ENCODE measurements at regions not wholly inside any gene's neighbourhood (a gene's known extent, or its start where the extent isn't known, plus 50 kb on each side); places are given as distances from the start of the nearest gene placed in this dataset.

DNA sequence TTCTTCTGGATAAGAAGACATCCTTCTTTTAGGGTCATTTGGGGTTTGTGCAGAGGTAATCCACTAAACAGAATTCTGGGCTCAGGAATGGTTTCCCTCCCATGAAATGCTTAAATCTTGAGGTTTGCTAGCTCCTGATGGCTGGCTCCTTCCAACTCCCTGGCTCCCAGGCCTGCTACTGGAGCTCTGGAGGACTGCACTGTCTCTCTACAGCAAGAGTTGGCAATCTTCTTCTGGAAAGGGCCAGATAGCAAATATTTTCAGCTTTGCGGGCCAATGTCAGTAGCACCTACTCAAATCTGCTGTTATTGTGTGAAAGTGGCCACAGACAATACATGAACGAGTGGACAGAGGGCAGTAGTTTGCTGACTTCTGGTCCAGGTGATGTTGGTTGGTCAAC is 174.2 kb upstream of the CTBP2 start:
- H3K4me3 ChIP-seq (ENCODE audit: low read depth, low read length, poor library complexity, severe bottlenecking): no peak overlapping the region
- H3K27ac ChIP-seq (ENCODE audit: low read depth, low read length, poor library complexity, severe bottlenecking): no peak overlapping the region
- no peak for DNase-seq (ENCODE audit: low spot score)
- no TSS peak for BruUV-seq (replicated peaks)
- TF ChIP-seq, protein P1, sequence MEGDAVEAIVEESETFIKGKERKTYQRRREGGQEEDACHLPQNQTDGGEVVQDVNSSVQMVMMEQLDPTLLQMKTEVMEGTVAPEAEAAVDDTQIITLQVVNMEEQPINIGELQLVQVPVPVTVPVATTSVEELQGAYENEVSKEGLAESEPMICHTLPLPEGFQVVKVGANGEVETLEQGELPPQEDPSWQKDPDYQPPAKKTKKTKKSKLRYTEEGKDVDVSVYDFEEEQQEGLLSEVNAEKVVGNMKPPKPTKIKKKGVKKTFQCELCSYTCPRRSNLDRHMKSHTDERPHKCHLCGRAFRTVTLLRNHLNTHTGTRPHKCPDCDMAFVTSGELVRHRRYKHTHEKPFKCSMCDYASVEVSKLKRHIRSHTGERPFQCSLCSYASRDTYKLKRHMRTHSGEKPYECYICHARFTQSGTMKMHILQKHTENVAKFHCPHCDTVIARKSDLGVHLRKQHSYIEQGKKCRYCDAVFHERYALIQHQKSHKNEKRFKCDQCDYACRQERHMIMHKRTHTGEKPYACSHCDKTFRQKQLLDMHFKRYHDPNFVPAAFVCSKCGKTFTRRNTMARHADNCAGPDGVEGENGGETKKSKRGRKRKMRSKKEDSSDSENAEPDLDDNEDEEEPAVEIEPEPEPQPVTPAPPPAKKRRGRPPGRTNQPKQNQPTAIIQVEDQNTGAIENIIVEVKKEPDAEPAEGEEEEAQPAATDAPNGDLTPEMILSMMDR (conservative IDR thresholded peaks at IDR 0.05; ENCODE audit: low read depth, low read length): no peak
- TF ChIP-seq EZH2 (IDR thresholded peaks at IDR 0.05; ENCODE audit: borderline replicate concordance, low read depth, low read length, poor library complexity, severe bottlenecking): no peak
- intact Hi-C loops (cut with micrococcal nuclease; ENCODE audit: unreplicated experiment): no loop called here
- no peaks in the 10 kb centered on the region for H3K27me3 ChIP-seq (replicated peaks; ENCODE audit: insufficient read depth, low read depth, low read length, poor library complexity)
- ChIA-PET CTCF (no interaction called here), POLR2A (ENCODE audit: low non-redundant PET) (no interaction called here)
- no peaks in the 10 kb centered on the region for H3K4me1 ChIP-seq (ENCODE audit: insufficient read depth, low read length, poor library complexity, severe bottlenecking)
- no peaks in the 10 kb centered on the region for H3K36me3 ChIP-seq (ENCODE audit: insufficient read depth, low read length, poor library complexity, severe bottlenecking)
- no peaks in the 10 kb centered on the region for H3K9me3 ChIP-seq (ENCODE audit: low read depth, low read length, poor library complexity, severe bottlenecking)

DNA sequence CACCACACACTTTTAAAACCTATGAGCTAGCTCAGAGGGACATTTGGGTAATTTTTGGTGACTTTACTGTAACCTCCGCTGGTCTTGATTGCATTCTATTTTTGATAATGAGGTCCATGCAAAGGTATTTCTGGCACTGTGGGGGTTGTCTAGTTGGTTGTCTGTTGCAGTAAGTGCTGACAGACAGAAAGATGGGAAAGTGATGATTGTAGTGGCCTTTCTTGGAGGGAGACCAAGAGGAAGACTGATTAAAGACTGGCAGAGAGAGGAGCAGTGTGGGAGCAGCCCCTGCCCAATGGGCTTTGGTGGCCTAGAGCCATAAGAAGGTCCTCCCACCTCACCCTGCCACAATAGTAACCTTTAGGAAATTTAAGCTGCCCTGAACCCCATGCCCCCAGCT is 173.4 kb upstream of the CTBP2 start:
- Histone ChIP-seq H3K4me1 (ENCODE audit: insufficient read depth, low read length, poor library complexity, severe bottlenecking) (no peaks in the 10 kb centered on the region), H3K36me3 (ENCODE audit: insufficient read depth, low read length, poor library complexity, severe bottlenecking) (no peaks in the 10 kb centered on the region), H3K9me3 (ENCODE audit: low read depth, low read length, poor library complexity, severe bottlenecking) (no peaks in the 10 kb centered on the region), H3K27ac (ENCODE audit: low read depth, low read length, poor library complexity, severe bottlenecking) (no peak overlapping the region), H3K27me3 (replicated peaks; ENCODE audit: insufficient read depth, low read depth, low read length, poor library complexity) (peaks cover 6% of the 10 kb centered on the region), H3K4me3 (ENCODE audit: low read depth, low read length, poor library complexity, severe bottlenecking) (no peak overlapping the region)
- ChIA-PET CTCF (no interaction called here), POLR2A (ENCODE audit: low non-redundant PET) (no interaction called here)
- no TSS peak for BruUV-seq (replicated peaks)
- intact Hi-C loops (cut with micrococcal nuclease; ENCODE audit: unreplicated experiment): no loop called here
- TF ChIP-seq, protein P1 (conservative IDR thresholded peaks at IDR 0.05; ENCODE audit: low read depth, low read length): no peak
- no peak for TF ChIP-seq EZH2 (IDR thresholded peaks at IDR 0.05; ENCODE audit: borderline replicate concordance, low read depth, low read length, poor library complexity, severe bottlenecking)
- no peak for DNase-seq (ENCODE audit: low spot score)

GRCh38 chr10:125333209-125333591 is 172.8 kb upstream of the CTBP2 start:
- ChIA-PET POLR2A (ENCODE audit: low non-redundant PET) (no interaction called here), CTCF (no interaction called here)
- intact Hi-C loops (cut with micrococcal nuclease; ENCODE audit: unreplicated experiment): no loop called here
- no peaks in the 10 kb centered on the region for H3K4me1 ChIP-seq (ENCODE audit: insufficient read depth, low read length, poor library complexity, severe bottlenecking)
- H3K27ac ChIP-seq (ENCODE audit: low read depth, low read length, poor library complexity, severe bottlenecking): no peak overlapping the region
- H3K36me3 ChIP-seq (ENCODE audit: insufficient read depth, low read length, poor library complexity, severe bottlenecking): no peaks in the 10 kb centered on the region
- DNase-seq (ENCODE audit: low spot score): no peak
- BruUV-seq (replicated peaks): no TSS peak
- no peak for TF ChIP-seq EZH2 (IDR thresholded peaks at IDR 0.05; ENCODE audit: borderline replicate concordance, low read depth, low read length, poor library complexity, severe bottlenecking)
- TF ChIP-seq, protein P1 (conservative IDR thresholded peaks at IDR 0.05; ENCODE audit: low read depth, low read length): no peak
- H3K27me3 ChIP-seq (replicated peaks; ENCODE audit: insufficient read depth, low read depth, low read length, poor library complexity): peaks cover 11% of the 10 kb centered on the region
- no peak overlapping the region for H3K4me3 ChIP-seq (ENCODE audit: low read depth, low read length, poor library complexity, severe bottlenecking)
- H3K9me3 ChIP-seq (ENCODE audit: low read depth, low read length, poor library complexity, severe bottlenecking): no peaks in the 10 kb centered on the region
